ENCODE measurements at regions not wholly inside any gene's neighbourhood (a gene's known extent, or its start where the extent isn't known, plus 50 kb on each side); places are given as distances from the start of the nearest gene placed in this dataset.

- TF ChIP-seq MYC (IDR thresholded peaks at IDR 0.05; ENCODE audit: low read depth, low read length), result no peak
- no peak for TF ChIP-seq POLR2A (IDR thresholded peaks at IDR 0.05; ENCODE audit: low read depth, low read length)
- no peak for TF ChIP-seq CTCF (IDR thresholded peaks at IDR 0.05; ENCODE audit: extremely low read depth in 1 of 2, insufficient read depth in 1 of 2, low read depth in 1 of 2, low read length in 2 of 2)
- no peak for TF ChIP-seq EZH2 (IDR thresholded peaks at IDR 0.05; ENCODE audit: borderline replicate concordance, low read depth, low read length, severe bottlenecking)
- TF ChIP-seq POLR2AphosphoS5 (IDR thresholded peaks at IDR 0.05; ENCODE audit: insufficient read depth, low read depth, low read length), result no peak
- TF ChIP-seq GATA2 (IDR thresholded peaks at IDR 0.05; ENCODE audit: insufficient read depth, insufficient read length, low read depth, low read length), result no peak
Measured at GRCh38 chr4:96407225-96407624, 567.3 kb downstream of the PDHA2 start.
